ENCODE measurements at regions not wholly inside any gene's neighbourhood (a gene's known extent, or its start where the extent isn't known, plus 50 kb on each side); places are given as distances from the start of the nearest gene placed in this dataset.
"Not testable (repeated sequence)": the region's sequence is repeated elsewhere in the genome, so short reads cannot be mapped to it uniquely, and the experiment has no call there.

GRCh38 chr2:71927757-71928715, 219.6 kb downstream of the CYP26B1 start:
- no peak for FAIRE-seq
- no peak for DNase-seq (ENCODE audit: extremely low spot score, insufficient read length, low read depth)

- FAIRE-seq (no peak), DNase-seq (ENCODE audit: extremely low spot score, insufficient read length, low read depth) (no peak)
Observed at GRCh38 chr2:71926876-71927756, 220.5 kb downstream of the CYP26B1 start.

GRCh38 chr2:71926089-71926447, 221.6 kb downstream of the CYP26B1 start:
- no peak for FAIRE-seq
- DNase-seq (ENCODE audit: extremely low spot score, insufficient read length, low read depth), result no peak

- no peak for DNase-seq (ENCODE audit: extremely low spot score, insufficient read length, low read depth)
- FAIRE-seq, result no peak
Observed at GRCh38 chr2:71925268-71926088, 222.2 kb downstream of the CYP26B1 start.

GRCh38 chr2:71923887-71924533, 223.7 kb downstream of the CYP26B1 start:
- FAIRE-seq (peak; percentile 71), DNase-seq (ENCODE audit: extremely low spot score, insufficient read length, low read depth) (peak; percentile 26)

GRCh38 chr2:71923143-71923525, 224.5 kb downstream of the CYP26B1 start:
- DNase-seq (ENCODE audit: extremely low spot score, insufficient read length, low read depth), result no peak
- FAIRE-seq, result no peak

- no peak for FAIRE-seq
- no peak for DNase-seq (ENCODE audit: extremely low spot score, insufficient read length, low read depth)
Observed at GRCh38 chr2:71922499-71923142, 225.0 kb downstream of the CYP26B1 start.

- no peak for FAIRE-seq
Observed at GRCh38 chr2:71922091-71922490, 225.6 kb downstream of the CYP26B1 start.

GRCh38 chr2:71920819-71921218, 226.8 kb downstream of the CYP26B1 start:
- not testable (repeated sequence) for DNase-seq (ENCODE audit: extremely low spot score, insufficient read length, low read depth); FAIRE-seq

More at GRCh38 chr2:71922091-71922490, 225.6 kb downstream of the CYP26B1 start:
- DNase-seq (ENCODE audit: extremely low spot score, insufficient read length, low read depth), result no peak

- FAIRE-seq (no peak), DNase-seq (ENCODE audit: extremely low spot score, insufficient read length, low read depth) (no peak)
Observed at GRCh38 chr2:71919708-71920107, 228.0 kb downstream of the CYP26B1 start.

GRCh38 chr2:71910277-71910676, 237.4 kb downstream of the CYP26B1 start:
- no peak for FAIRE-seq
- no peak for DNase-seq (ENCODE audit: extremely low spot score, insufficient read length, low read depth)

GRCh38 chr2:71908798-71909197, 238.9 kb downstream of the CYP26B1 start:
- FAIRE-seq, result no peak

GRCh38 chr2:71907503-71907902, 240.2 kb downstream of the CYP26B1 start:
- DNase-seq (ENCODE audit: extremely low spot score, insufficient read length, low read depth) (no peak), FAIRE-seq (no peak)

More at GRCh38 chr2:71908798-71909197, 238.9 kb downstream of the CYP26B1 start:
- DNase-seq (ENCODE audit: extremely low spot score, insufficient read length, low read depth), result no peak

- DNase-seq (ENCODE audit: extremely low spot score, insufficient read length, low read depth) (no peak), FAIRE-seq (no peak)
Observed at GRCh38 chr2:71906357-71906973, 241.2 kb downstream of the CYP26B1 start.

- no peak for DNase-seq (ENCODE audit: extremely low spot score, insufficient read length, low read depth)
- no peak for FAIRE-seq
Observed at GRCh38 chr2:71905205-71905604, 242.5 kb downstream of the CYP26B1 start.

GRCh38 chr2:71903841-71904240, 243.8 kb downstream of the CYP26B1 start:
- no peak for DNase-seq (ENCODE audit: extremely low spot score, insufficient read length, low read depth)
- FAIRE-seq, result no peak

GRCh38 chr2:71901466-71901865, 246.2 kb downstream of the CYP26B1 start:
- DNase-seq (ENCODE audit: extremely low spot score, insufficient read length, low read depth), result no peak
- FAIRE-seq, result no peak

- no peak for DNase-seq (ENCODE audit: extremely low spot score, insufficient read length, low read depth)
- no peak for FAIRE-seq
Observed at GRCh38 chr2:71898851-71899681, 248.6 kb downstream of the CYP26B1 start.

All from GM18507 (cell line).